ENCODE measurements at regions not wholly inside any gene's neighbourhood (a gene's known extent, or its start where the extent isn't known, plus 50 kb on each side); places are given as distances from the start of the nearest gene placed in this dataset.

DNA sequence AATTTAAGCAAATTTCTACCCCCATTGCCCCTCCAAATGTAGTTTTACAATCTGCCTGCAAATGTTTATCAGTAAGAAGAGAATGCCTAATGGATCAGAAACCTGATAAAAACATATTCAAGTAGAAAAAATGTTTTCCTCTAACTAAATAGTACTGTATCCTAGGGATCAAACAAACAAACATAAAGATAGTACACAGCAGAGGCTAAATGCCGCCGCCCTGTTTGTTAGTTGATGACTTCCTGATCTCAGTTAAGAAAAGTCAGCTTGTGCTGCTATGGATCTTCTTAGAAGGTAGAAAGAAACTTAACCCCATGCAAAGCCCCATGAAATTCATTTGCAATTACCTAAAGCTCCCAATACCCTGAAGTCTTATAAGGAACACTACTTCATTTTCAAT is 387.3 kb upstream of the THBS1 start (continued):
- TF ChIP-seq, protein P1, sequence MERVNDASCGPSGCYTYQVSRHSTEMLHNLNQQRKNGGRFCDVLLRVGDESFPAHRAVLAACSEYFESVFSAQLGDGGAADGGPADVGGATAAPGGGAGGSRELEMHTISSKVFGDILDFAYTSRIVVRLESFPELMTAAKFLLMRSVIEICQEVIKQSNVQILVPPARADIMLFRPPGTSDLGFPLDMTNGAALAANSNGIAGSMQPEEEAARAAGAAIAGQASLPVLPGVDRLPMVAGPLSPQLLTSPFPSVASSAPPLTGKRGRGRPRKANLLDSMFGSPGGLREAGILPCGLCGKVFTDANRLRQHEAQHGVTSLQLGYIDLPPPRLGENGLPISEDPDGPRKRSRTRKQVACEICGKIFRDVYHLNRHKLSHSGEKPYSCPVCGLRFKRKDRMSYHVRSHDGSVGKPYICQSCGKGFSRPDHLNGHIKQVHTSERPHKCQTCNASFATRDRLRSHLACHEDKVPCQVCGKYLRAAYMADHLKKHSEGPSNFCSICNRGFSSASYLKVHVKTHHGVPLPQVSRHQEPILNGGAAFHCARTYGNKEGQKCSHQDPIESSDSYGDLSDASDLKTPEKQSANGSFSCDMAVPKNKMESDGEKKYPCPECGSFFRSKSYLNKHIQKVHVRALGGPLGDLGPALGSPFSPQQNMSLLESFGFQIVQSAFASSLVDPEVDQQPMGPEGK (CRISPR knock-in tag; IDR thresholded peaks at IDR 0.05; ENCODE audit: borderline replicate concordance) = no peak
- no peak for TF ChIP-seq ISL1 (CRISPR knock-in tag; IDR thresholded peaks at IDR 0.05)
- no peak for TF ChIP-seq ZNF8 (CRISPR knock-in tag; IDR thresholded peaks at IDR 0.05)

DNA sequence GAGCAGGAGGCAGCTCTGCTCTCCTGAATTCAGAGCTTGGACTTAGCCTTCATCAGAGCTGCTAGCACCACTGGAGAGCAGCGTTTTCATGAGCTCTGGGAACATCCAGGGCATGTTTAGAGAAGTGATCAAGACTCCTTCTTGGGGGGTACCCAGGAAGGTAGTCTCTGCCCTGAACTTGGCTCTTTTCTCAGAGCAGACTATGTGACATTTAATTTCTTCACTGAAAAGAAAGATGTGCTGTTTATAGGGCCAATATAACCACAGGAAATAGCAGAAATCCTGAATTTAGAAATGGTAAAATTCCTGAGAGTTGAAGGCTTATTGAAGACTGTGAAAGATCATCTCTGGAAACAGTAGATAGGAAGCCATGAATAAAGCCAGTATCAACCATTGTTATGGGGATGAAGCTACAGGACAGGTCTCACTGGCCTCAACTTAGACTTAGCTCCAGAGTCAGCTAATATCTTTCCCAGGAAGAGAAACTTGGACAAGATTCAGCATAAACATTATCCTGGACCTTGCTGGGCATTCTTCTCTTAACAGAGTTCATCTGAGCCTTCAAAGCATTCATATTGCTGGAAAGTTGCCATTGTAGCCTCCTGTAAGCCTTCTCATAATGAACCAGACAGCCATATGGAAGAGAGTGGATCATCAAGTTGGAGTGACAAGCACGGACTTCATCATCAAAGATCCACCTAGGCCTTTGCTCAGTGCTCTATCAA is 386.6 kb upstream of the THBS1 start:
- ATAC-seq = no peak; the same call in 1 of the 3 replicates
- TF ChIP-seq, protein P2, sequence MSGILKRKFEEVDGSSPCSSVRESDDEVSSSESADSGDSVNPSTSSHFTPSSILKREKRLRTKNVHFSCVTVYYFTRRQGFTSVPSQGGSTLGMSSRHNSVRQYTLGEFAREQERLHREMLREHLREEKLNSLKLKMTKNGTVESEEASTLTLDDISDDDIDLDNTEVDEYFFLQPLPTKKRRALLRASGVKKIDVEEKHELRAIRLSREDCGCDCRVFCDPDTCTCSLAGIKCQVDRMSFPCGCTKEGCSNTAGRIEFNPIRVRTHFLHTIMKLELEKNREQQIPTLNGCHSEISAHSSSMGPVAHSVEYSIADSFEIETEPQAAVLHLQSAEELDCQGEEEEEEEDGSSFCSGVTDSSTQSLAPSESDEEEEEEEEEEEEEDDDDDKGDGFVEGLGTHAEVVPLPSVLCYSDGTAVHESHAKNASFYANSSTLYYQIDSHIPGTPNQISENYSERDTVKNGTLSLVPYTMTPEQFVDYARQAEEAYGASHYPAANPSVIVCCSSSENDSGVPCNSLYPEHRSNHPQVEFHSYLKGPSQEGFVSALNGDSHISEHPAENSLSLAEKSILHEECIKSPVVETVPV (CRISPR knock-in tag; IDR thresholded peaks at IDR 0.05) = no peak
- TF ChIP-seq ZFP30 (CRISPR knock-in tag; IDR thresholded peaks at IDR 0.05) (no peak), CSDC2 (CRISPR knock-in tag; IDR thresholded peaks at IDR 0.05) (no peak), ZNF565 (CRISPR knock-in tag; conservative IDR thresholded peaks at IDR 0.05; ENCODE audit: low read depth) (no peak), GLIS3 (CRISPR knock-in tag; IDR thresholded peaks at IDR 0.05) (no peak), ZC3H10 (CRISPR knock-in tag; IDR thresholded peaks at IDR 0.05) (no peak), PPARA (CRISPR knock-in tag; IDR thresholded peaks at IDR 0.05; ENCODE audit: borderline replicate concordance) (no peak), ZFP3 (CRISPR knock-in tag; IDR thresholded peaks at IDR 0.05) (no peak), ZNF8 (CRISPR knock-in tag; IDR thresholded peaks at IDR 0.05) (no peak), ESRRG (CRISPR knock-in tag; IDR thresholded peaks at IDR 0.05) (no peak), ARNTL (CRISPR knock-in tag; IDR thresholded peaks at IDR 0.05; ENCODE audit: borderline replicate concordance, low read depth) (no peak)
- TF ChIP-seq, protein P1 (CRISPR knock-in tag; IDR thresholded peaks at IDR 0.05; ENCODE audit: borderline replicate concordance) = no peak
- TF ChIP-seq, protein P3, sequence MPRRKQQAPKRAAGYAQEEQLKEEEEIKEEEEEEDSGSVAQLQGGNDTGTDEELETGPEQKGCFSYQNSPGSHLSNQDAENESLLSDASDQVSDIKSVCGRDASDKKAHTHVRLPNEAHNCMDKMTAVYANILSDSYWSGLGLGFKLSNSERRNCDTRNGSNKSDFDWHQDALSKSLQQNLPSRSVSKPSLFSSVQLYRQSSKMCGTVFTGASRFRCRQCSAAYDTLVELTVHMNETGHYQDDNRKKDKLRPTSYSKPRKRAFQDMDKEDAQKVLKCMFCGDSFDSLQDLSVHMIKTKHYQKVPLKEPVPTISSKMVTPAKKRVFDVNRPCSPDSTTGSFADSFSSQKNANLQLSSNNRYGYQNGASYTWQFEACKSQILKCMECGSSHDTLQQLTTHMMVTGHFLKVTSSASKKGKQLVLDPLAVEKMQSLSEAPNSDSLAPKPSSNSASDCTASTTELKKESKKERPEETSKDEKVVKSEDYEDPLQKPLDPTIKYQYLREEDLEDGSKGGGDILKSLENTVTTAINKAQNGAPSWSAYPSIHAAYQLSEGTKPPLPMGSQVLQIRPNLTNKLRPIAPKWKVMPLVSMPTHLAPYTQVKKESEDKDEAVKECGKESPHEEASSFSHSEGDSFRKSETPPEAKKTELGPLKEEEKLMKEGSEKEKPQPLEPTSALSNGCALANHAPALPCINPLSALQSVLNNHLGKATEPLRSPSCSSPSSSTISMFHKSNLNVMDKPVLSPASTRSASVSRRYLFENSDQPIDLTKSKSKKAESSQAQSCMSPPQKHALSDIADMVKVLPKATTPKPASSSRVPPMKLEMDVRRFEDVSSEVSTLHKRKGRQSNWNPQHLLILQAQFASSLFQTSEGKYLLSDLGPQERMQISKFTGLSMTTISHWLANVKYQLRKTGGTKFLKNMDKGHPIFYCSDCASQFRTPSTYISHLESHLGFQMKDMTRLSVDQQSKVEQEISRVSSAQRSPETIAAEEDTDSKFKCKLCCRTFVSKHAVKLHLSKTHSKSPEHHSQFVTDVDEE (CRISPR knock-in tag; IDR thresholded peaks at IDR 0.05) = no peak
- TF ChIP-seq, protein P4, sequence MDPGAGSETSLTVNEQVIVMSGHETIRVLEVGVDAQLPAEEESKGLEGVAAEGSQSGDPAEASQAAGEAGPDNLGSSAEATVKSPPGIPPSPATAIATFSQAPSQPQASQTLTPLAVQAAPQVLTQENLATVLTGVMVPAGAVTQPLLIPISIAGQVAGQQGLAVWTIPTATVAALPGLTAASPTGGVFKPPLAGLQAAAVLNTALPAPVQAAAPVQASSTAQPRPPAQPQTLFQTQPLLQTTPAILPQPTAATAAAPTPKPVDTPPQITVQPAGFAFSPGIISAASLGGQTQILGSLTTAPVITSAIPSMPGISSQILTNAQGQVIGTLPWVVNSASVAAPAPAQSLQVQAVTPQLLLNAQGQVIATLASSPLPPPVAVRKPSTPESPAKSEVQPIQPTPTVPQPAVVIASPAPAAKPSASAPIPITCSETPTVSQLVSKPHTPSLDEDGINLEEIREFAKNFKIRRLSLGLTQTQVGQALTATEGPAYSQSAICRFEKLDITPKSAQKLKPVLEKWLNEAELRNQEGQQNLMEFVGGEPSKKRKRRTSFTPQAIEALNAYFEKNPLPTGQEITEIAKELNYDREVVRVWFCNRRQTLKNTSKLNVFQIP (CRISPR knock-in tag; IDR thresholded peaks at IDR 0.05; ENCODE audit: borderline replicate concordance, low read depth) = no peak

DNA sequence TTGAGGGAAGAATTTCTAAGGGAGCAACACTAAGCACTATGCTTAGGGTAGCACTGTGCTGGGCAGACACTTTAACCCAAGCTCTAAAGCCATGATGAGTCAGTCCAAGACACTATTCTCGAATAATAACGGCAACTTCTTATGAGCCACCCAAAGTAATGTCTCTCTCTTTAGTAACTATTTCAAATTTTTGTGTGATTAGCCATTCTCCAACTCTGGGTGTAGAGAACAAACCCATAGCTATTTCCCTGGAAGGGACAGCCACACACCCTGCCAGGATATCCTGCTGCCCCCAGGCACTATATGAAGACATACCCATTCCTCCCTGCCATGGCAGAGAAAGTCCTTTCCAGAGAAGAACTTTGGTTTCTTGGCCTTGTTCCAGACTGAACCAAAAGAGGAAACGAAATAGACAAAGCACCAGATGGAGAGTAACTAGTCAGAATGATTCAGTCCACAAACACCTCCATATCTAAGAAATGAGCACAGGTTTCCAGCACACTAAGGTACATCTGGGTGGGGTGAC is 384.9 kb upstream of the THBS1 start:
- TF ChIP-seq, protein P2 (CRISPR knock-in tag; IDR thresholded peaks at IDR 0.05) = no peak
- no peak for TF ChIP-seq ZC3H10 (CRISPR knock-in tag; IDR thresholded peaks at IDR 0.05)
- no peak for TF ChIP-seq ZFP3 (CRISPR knock-in tag; IDR thresholded peaks at IDR 0.05)
- peak; percentile 65 for ATAC-seq
